Kidney (tissue), 13 donors: ENCODE measurements at regions not wholly inside any gene's neighbourhood (a gene's known extent, or its start where the extent isn't known, plus 50 kb on each side); places are given as distances from the start of the nearest gene placed in this dataset.

Source experiments
- DNase-seq, 5 donors: peaks; one replicate each; pipeline ENCODE4 v3.0.0-alpha.2; 2013 to 2020
- FAIRE-seq: peaks from 2 replicates; lab custom pipeline; 2012; peaks lifted over from hg19 to GRCh38; lab: Jason Lieb, UNC
- H3K27ac ChIP-seq, 2 donors: one replicate each; pipeline ENCODE4 v1.7.0; 2013; ENCODE audit warnings: low read depth in 2 of 2, low read length in 2 of 2, inconsistent platforms in 1 of 2
- H3K27me3 ChIP-seq: one replicate; pipeline ENCODE4 v1.7.1; 2013; ENCODE audit warnings: low read length, inconsistent platforms; ENCODE audit not compliant: control insufficient read depth, insufficient read depth
- H3K36me3 ChIP-seq, 3 donors: one replicate each; pipeline versions ENCODE4 v1.7.0 to v1.7.1; 2013; ENCODE audit warnings: low read length in 3 of 3, control low read depth in 1 of 3, inconsistent platforms in 1 of 3; ENCODE audit not compliant: insufficient read depth in 3 of 3, control insufficient read depth in 2 of 3
- H3K4me1 ChIP-seq, 3 donors: one replicate each; pipeline versions ENCODE4 v1.7.0 to v1.7.1; 2013; ENCODE audit warnings: low read length in 3 of 3, inconsistent platforms in 1 of 3, low read depth in 1 of 3; ENCODE audit not compliant: control insufficient read depth in 2 of 3, insufficient read depth in 2 of 3
- H3K4me3 ChIP-seq, 3 donors: one replicate each; pipeline versions ENCODE4 v1.7.0 to v1.8.1; 2013; ENCODE audit warnings: low read length in 3 of 3, control low read depth in 1 of 3, inconsistent platforms in 1 of 3
- H3K9ac ChIP-seq, 3 donors: one replicate each; pipeline versions ENCODE4 v1.7.0 to v1.7.1; 2013; ENCODE audit warnings: low read length in 3 of 3, control low read depth in 1 of 3, inconsistent platforms in 1 of 3
- H3K9me3 ChIP-seq, 3 donors: one replicate each; pipeline versions ENCODE4 v1.7.0 to v1.7.1; 2013; ENCODE audit warnings: low read length in 3 of 3, control low read depth in 1 of 3, inconsistent platforms in 1 of 3; ENCODE audit not compliant: control insufficient read depth in 2 of 3, insufficient read depth in 1 of 3
- CTCF ChIP-seq: IDR thresholded peaks from 3 replicates; pipeline ENCODE4 v1.5.1; 2012; ENCODE audit warnings: mild to moderate bottlenecking, moderate library complexity, borderline replicate concordance; ENCODE audit not compliant: insufficient read depth; ENCODE audit errors: extremely low read depth
- intact Hi-C: fragments of 100-400 bp; cut with DNase I; formaldehyde crosslinking; loops from one replicate; pipeline ENCODE4 v1.11.1; 2022
- donor health status: control.
- donor health status: control.
- donor health status: control.
- donor health status: control.
- donor health status: control.
- donor health status: DM: yes; HTN: yes; CAD: no.
- donor health status: Normal renal cell carcinoma (clear cell type).

- Histone ChIP-seq H3K27me3 (no peaks in the 10 kb centered on the region), H3K36me3 (no peaks in the 10 kb centered on the region), H3K4me3 (no peak overlapping the region), H3K27ac (no peak overlapping the region), H3K9me3 (no peaks in the 10 kb centered on the region), H3K9ac (no peak overlapping the region), H3K4me1 (no peaks in the 10 kb centered on the region)
- DNase-seq (no peak), FAIRE-seq (no peak)
- TF ChIP-seq CTCF = no peak
- intact Hi-C loops = no loop called here
Observed at GRCh38 chr9:71171517-71171916, 50.1 kb upstream of the TRPM3 start.
